ENCODE measurements at regions not wholly inside any gene's neighbourhood (a gene's known extent, or its start where the extent isn't known, plus 50 kb on each side); places are given as distances from the start of the nearest gene placed in this dataset.

- H2BK120ac ChIP-seq (ENCODE audit: insufficient read depth, low read length, poor library complexity): no peak overlapping the region
- no peak overlapping the region for H3K9ac ChIP-seq (ENCODE audit: low read length)
- H3K79me2 ChIP-seq (ENCODE audit: control insufficient read depth, insufficient read depth, low read length, poor library complexity): no peaks in the 10 kb centered on the region
These were observed 1135.9 kb downstream of the RAPGEF2 start for GRCh38 chr4:160238790-160239189.

GRCh38 chr4:160247091-160247656 is 1144.3 kb downstream of the RAPGEF2 start:
- no CpG with 5 or more reads among the region's 7 CpGs for WGBS (ENCODE audit: extremely low coverage, insufficient coverage, insufficient read length)
- Histone ChIP-seq H3K36me3 (ENCODE audit: control insufficient read depth in 1 of 2, insufficient read depth in 2 of 2, low read length in 2 of 2) (no peaks in the 10 kb centered on the region), H2BK120ac (ENCODE audit: insufficient read depth, low read length, poor library complexity) (no peak overlapping the region), H4K8ac (ENCODE audit: low read depth, low read length) (no peak overlapping the region), H3K9me3 (ENCODE audit: insufficient read depth, low read depth, low read length) (no peaks in the 10 kb centered on the region), H3K4me2 (ENCODE audit: low read length) (no peak overlapping the region), H2AK5ac (ENCODE audit: low read length) (no peak overlapping the region), H4K12ac (ENCODE audit: low read depth, low read length) (no peak overlapping the region), H3K14ac (ENCODE audit: low read length) (no peak overlapping the region), H3K4me1 (ENCODE audit: control insufficient read depth in 1 of 2, insufficient read depth in 2 of 2, low read length in 2 of 2) (no peaks in the 10 kb centered on the region), H3K18ac (ENCODE audit: low read length) (no peak overlapping the region), H2BK5ac (ENCODE audit: low read depth, low read length, poor library complexity) (no peak overlapping the region), H3K4me3 (ENCODE audit: low read depth, low read length) (no peak overlapping the region), H3K79me2 (ENCODE audit: control insufficient read depth, insufficient read depth, low read length, poor library complexity) (no peaks in the 10 kb centered on the region), H3K23ac (ENCODE audit: low read length) (no peak overlapping the region), H3K27ac (ENCODE audit: low read depth, low read length) (no peak overlapping the region), H3K9ac (ENCODE audit: low read length) (no peak overlapping the region), H3K27me3 (ENCODE audit: insufficient read depth, low read length) (no peaks in the 10 kb centered on the region), H2BK12ac (ENCODE audit: low read length) (no peak overlapping the region), H4K91ac (ENCODE audit: low read depth, low read length) (no peak overlapping the region), H3K79me1 (ENCODE audit: low read length) (no peaks in the 10 kb centered on the region), H2AFZ (ENCODE audit: insufficient read depth, low read length, poor library complexity) (no peak overlapping the region), H3K4ac (ENCODE audit: low read depth, low read length) (no peak overlapping the region)
- no peak for DNase-seq

More at GRCh38 chr4:160238790-160239189, 1135.9 kb downstream of the RAPGEF2 start:
- H3K27ac ChIP-seq (ENCODE audit: low read depth, low read length): no peak overlapping the region
- no peaks in the 10 kb centered on the region for H3K9me3 ChIP-seq (ENCODE audit: insufficient read depth, low read depth, low read length)
- no peak overlapping the region for H3K18ac ChIP-seq (ENCODE audit: low read length)
- H3K4me3 ChIP-seq (ENCODE audit: low read depth, low read length): no peak overlapping the region
- no peaks in the 10 kb centered on the region for H3K27me3 ChIP-seq (ENCODE audit: insufficient read depth, low read length)
- H4K91ac ChIP-seq (ENCODE audit: low read depth, low read length): no peak overlapping the region
- no peak overlapping the region for H2BK5ac ChIP-seq (ENCODE audit: low read depth, low read length, poor library complexity)
- H4K8ac ChIP-seq (ENCODE audit: low read depth, low read length): no peak overlapping the region
- H3K79me1 ChIP-seq (ENCODE audit: low read length): no peaks in the 10 kb centered on the region
- H2AFZ ChIP-seq (ENCODE audit: insufficient read depth, low read length, poor library complexity): no peak overlapping the region
- no peak overlapping the region for H2BK12ac ChIP-seq (ENCODE audit: low read length)
- no peak overlapping the region for H2AK5ac ChIP-seq (ENCODE audit: low read length)
- H4K12ac ChIP-seq (ENCODE audit: low read depth, low read length): no peak overlapping the region
- H3K4me1 ChIP-seq (ENCODE audit: control insufficient read depth in 1 of 2, insufficient read depth in 2 of 2, low read length in 2 of 2): no peaks in the 10 kb centered on the region
- no peak for DNase-seq
- H3K4ac ChIP-seq (ENCODE audit: low read depth, low read length): no peak overlapping the region
- no peaks in the 10 kb centered on the region for H3K36me3 ChIP-seq (ENCODE audit: control insufficient read depth in 1 of 2, insufficient read depth in 2 of 2, low read length in 2 of 2)
- no peak overlapping the region for H3K23ac ChIP-seq (ENCODE audit: low read length)
- H3K14ac ChIP-seq (ENCODE audit: low read length): no peak overlapping the region
- WGBS (ENCODE audit: extremely low coverage, insufficient coverage, insufficient read length): no CpG with 5 or more reads among the region's 1 CpG
- no peak overlapping the region for H3K4me2 ChIP-seq (ENCODE audit: low read length)

GRCh38 chr4:160251522-160252170 is 1148.8 kb downstream of the RAPGEF2 start:
- Histone ChIP-seq H3K9ac (ENCODE audit: low read length) (no peak overlapping the region), H3K4me3 (ENCODE audit: low read depth, low read length) (no peak overlapping the region), H3K36me3 (ENCODE audit: control insufficient read depth in 1 of 2, insufficient read depth in 2 of 2, low read length in 2 of 2) (no peaks in the 10 kb centered on the region), H3K9me3 (ENCODE audit: insufficient read depth, low read depth, low read length) (no peaks in the 10 kb centered on the region), H4K12ac (ENCODE audit: low read depth, low read length) (no peak overlapping the region), H2BK12ac (ENCODE audit: low read length) (no peak overlapping the region), H3K4ac (ENCODE audit: low read depth, low read length) (no peak overlapping the region), H4K8ac (ENCODE audit: low read depth, low read length) (no peak overlapping the region), H3K14ac (ENCODE audit: low read length) (no peak overlapping the region), H2BK5ac (ENCODE audit: low read depth, low read length, poor library complexity) (no peak overlapping the region), H2BK120ac (ENCODE audit: insufficient read depth, low read length, poor library complexity) (no peak overlapping the region), H3K4me2 (ENCODE audit: low read length) (no peak overlapping the region), H3K27me3 (ENCODE audit: insufficient read depth, low read length) (no peaks in the 10 kb centered on the region), H3K23ac (ENCODE audit: low read length) (no peak overlapping the region), H3K27ac (ENCODE audit: low read depth, low read length) (no peak overlapping the region), H3K79me1 (ENCODE audit: low read length) (no peaks in the 10 kb centered on the region), H3K18ac (ENCODE audit: low read length) (no peak overlapping the region), H4K91ac (ENCODE audit: low read depth, low read length) (no peak overlapping the region), H3K4me1 (ENCODE audit: control insufficient read depth in 1 of 2, insufficient read depth in 2 of 2, low read length in 2 of 2) (no peaks in the 10 kb centered on the region), H2AFZ (ENCODE audit: insufficient read depth, low read length, poor library complexity) (no peak overlapping the region), H2AK5ac (ENCODE audit: low read length) (no peak overlapping the region), H3K79me2 (ENCODE audit: control insufficient read depth, insufficient read depth, low read length, poor library complexity) (no peaks in the 10 kb centered on the region)
- no CpG with 5 or more reads among the region's 3 CpGs for WGBS (ENCODE audit: extremely low coverage, insufficient coverage, insufficient read length)
- no peak for DNase-seq

GRCh38 chr4:160257318-160257717 is 1154.4 kb downstream of the RAPGEF2 start:
- H2AFZ ChIP-seq (ENCODE audit: insufficient read depth, low read length, poor library complexity): no peak overlapping the region
- H3K4me1 ChIP-seq (ENCODE audit: control insufficient read depth in 1 of 2, insufficient read depth in 2 of 2, low read length in 2 of 2): no peaks in the 10 kb centered on the region
- no peak overlapping the region for H3K4me3 ChIP-seq (ENCODE audit: low read depth, low read length)
- H4K12ac ChIP-seq (ENCODE audit: low read depth, low read length): no peak overlapping the region
- H3K79me1 ChIP-seq (ENCODE audit: low read length): no peaks in the 10 kb centered on the region
- no peak overlapping the region for H4K8ac ChIP-seq (ENCODE audit: low read depth, low read length)
- no peak overlapping the region for H2BK120ac ChIP-seq (ENCODE audit: insufficient read depth, low read length, poor library complexity)
- no peak overlapping the region for H2BK12ac ChIP-seq (ENCODE audit: low read length)
- H3K4ac ChIP-seq (ENCODE audit: low read depth, low read length): no peak overlapping the region
- no peak overlapping the region for H3K23ac ChIP-seq (ENCODE audit: low read length)
- H2AK5ac ChIP-seq (ENCODE audit: low read length): no peak overlapping the region
- DNase-seq: no peak
- H3K9me3 ChIP-seq (ENCODE audit: insufficient read depth, low read depth, low read length): no peaks in the 10 kb centered on the region
- no peak overlapping the region for H3K9ac ChIP-seq (ENCODE audit: low read length)
- no peak overlapping the region for H4K91ac ChIP-seq (ENCODE audit: low read depth, low read length)
- no peak overlapping the region for H3K4me2 ChIP-seq (ENCODE audit: low read length)
- H3K27ac ChIP-seq (ENCODE audit: low read depth, low read length): no peak overlapping the region
- H3K27me3 ChIP-seq (ENCODE audit: insufficient read depth, low read length): no peaks in the 10 kb centered on the region
- H3K36me3 ChIP-seq (ENCODE audit: control insufficient read depth in 1 of 2, insufficient read depth in 2 of 2, low read length in 2 of 2): no peaks in the 10 kb centered on the region
- no peak overlapping the region for H2BK5ac ChIP-seq (ENCODE audit: low read depth, low read length, poor library complexity)
- H3K79me2 ChIP-seq (ENCODE audit: control insufficient read depth, insufficient read depth, low read length, poor library complexity): no peaks in the 10 kb centered on the region
- no peak overlapping the region for H3K14ac ChIP-seq (ENCODE audit: low read length)
- no CpG with 5 or more reads among the region's 2 CpGs for WGBS (ENCODE audit: extremely low coverage, insufficient coverage, insufficient read length)
- H3K18ac ChIP-seq (ENCODE audit: low read length): no peak overlapping the region
